ENCODE measurements at regions not wholly inside any gene's neighbourhood (a gene's known extent, or its start where the extent isn't known, plus 50 kb on each side); places are given as distances from the start of the nearest gene placed in this dataset.

DNA sequence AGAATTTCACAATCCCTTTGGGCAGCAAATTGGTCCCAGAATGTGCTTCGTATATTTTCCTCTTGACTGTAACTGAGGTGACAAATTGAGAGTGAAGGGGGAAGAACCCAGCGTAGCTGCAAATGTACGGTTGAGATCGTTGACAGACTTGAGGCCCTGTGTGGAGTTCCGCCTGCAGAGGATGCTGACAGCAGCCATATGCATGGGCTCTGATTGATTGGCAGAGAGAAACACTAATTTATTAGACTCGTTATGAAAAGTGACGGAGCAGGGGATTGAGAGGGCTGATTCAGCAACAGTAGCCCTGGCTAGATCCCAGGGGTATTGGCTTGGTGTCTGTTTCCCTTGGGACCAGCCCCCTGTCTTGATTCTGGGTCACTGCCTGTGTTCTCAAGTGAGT, 930.1 kb upstream of the EEF2KMT start:
- DNase-seq, result no peak

DNA sequence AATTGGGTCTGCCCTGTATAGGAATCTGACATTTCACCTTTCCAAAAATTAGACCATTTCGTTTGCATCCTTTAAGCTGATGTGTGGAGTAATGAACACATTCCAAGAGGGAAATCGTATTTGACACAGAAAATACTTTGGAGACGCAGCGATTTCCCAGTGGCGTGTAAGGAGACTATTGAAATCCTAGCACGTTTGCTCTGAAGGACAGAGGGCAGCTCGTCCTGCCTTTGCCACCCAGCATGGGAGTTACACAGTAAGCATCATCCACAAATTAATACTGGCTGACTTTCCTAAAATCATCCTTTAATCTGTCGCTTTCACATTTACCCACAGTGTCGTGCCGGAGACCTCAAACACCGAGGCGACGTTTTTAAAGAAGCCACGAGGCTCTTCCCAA, 925.9 kb upstream of the EEF2KMT start:
- DNase-seq, result no peak

DNA sequence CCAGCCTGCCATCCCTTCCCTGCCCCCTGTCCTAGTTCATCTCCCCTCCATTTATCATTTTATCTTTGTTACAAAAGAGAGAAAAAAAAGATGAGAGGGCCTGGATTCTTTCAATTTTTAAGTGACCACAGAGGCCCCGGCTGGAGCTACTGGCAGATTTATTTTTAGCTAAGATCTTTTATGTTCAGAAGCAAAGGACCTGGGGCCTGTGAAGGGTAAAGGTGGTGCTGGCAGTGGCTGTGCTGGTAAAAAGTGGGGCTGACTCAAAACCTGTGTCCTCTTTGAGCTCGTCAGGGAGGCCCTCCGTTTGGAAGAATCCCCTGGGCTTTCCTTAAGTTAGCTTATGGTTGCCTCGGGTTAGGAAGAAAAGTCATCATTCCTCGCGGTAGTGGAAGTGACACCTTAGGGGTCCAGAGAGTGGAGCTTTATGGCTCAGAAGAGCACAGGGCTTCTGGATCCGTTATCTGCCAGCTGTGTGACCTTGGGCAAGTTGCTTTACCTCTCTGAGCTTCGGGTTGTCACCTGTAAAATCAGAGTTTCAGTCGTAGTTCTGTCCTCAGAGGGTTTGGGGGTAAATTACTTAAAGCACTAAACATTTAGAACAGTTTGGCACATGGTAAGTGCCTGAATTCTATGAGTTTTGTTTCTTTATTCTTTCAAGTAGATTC, 923.8 kb upstream of the EEF2KMT start:
- no peak for DNase-seq

DNA sequence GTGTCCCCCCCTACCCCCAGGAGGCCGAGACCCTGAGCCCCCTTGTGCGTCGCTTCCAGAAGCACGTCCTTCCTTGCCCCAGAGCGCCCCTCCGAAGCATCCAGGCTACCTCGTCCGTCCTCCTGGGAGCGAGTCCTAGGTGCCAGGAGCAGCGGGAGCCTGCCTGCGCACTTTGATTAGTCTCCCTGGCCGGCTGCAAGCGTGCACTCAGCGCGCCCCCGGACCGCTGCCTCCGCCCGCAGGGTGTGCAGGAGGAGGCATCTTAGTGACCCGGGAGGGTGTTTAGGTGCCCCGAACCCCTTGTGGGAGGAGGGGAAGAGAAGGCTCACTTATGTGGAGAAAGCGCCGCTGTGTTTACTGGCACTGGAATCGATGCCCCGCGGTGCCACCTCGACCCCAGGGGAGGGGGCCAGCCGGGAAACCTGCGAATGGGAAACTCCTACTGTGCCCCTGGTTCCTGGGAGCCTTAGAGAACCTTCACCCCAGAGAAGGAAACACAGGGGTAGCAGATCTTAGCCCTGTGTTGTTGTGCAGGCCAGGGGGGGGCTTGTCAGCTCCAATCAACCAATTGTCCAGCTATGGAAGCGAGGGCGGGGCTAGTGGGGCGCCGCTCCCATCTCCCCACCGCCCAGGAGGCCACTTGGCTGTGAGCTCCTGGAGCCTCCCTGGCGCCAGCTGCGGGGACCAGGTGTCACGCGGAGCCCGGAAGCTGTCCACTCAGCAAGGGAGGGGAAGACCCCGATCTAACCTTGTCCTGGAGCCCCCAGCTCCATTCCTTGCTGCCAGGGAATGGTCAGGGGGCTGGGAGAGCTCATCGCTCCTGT, 922.8 kb upstream of the EEF2KMT start:
- DNase-seq, result no peak

DNA sequence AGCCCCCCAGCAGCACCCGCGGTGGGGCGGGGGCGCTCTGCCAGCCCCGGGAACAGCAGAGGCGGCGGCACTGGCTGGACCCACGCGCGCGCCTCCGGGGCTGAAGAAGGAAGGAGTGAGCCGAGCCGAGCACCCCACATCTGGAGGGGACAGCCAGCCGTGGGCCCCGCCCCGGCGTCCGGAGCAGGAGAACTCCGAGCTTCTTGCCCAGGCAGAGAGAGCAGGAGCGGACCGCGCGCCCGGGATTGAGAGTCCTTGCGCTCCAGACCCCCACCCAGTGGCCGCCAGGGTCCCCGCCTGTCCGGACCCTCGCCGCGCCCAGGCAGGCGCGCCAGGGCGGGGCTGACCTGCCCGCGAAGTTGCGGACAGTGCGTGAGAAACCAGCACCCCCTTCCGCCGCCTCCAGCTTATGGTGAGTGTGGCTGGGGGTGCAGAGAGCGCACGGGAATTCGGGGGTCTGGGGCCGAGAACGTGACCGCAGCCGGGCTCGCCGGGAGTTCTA, 921.9 kb upstream of the EEF2KMT start:
- DNase-seq, result no peak

DNA sequence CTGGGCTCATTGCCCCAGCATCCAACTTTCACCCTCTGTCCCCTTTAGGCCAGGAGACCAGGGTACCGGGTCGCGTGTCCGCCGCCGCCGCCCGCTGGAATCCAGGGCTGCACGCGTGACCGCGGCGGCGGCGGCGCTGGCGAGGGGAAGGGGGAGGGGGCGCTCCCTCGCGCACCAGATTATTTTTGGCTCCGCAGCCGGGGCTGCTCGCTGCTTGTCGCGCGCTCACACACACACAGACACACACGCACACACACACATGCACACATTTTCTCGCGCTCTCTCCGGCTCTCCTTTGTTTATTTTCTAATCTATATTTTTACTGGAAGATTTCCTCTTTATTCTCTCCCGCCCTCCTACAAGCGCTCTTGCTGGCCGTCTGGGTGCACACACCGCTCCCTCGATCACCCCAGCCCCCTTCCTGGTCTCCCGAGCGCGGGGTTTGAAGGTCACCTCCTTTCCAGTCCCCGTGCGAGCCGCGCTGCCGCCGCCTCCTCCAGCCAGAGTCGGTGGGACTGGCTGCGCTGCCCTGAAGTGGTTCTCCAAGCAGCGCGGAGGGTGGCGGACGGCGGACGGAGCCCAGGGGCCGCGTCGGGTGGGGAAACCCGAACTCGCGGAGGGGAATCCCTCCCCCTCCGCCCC, 921.4 kb upstream of the EEF2KMT start:
- no peak for DNase-seq

DNA sequence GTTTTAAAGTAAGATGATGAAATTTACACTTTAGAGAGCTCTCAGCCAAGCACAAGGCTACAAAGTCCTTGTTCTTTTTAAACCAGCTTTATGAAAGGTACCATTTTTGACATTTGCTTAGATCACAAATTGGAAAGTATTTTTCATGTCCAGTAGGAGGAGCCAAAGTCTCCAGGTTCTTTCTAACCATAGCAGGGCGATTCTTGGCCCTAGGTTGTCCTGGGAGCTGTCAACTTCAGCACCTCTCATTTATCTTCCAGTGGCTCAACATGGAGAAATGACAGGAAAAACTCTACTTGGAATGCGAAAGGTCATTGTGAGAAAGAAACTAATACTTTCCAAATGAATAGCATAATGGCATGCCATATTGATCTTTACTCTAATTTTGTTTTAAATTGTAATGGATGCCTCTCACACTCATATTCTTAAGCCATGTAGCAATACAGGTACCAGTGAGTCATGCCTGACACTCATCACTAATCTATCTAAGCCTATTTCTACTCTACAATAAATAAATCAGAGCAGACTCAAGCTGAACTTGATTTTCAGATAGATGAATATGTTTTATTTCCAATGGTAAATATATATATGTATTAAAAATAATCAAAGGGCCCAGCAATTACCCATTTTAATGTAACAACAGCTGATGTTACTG, 919.1 kb upstream of the EEF2KMT start:
- DNase-seq, result no peak

DNA sequence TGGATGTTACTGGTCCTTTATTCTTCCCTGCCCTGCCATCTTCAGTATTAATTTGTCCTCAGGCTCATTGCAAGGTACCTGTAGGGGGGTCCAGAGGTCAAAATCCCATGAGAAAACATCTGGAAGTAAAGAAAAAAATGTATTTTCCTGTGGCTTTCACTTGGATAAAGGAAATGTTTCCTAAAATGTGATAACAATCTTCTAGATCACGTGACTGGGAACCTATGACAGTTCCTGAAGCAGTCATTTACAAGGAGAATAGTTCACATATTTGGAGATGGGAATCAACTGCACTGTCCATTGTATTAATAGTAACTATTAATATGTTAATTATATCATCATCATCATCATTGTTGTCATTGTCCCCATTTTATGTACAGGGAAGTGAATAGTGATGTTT, 915.1 kb upstream of the EEF2KMT start:
- DNase-seq, result no peak

DNA sequence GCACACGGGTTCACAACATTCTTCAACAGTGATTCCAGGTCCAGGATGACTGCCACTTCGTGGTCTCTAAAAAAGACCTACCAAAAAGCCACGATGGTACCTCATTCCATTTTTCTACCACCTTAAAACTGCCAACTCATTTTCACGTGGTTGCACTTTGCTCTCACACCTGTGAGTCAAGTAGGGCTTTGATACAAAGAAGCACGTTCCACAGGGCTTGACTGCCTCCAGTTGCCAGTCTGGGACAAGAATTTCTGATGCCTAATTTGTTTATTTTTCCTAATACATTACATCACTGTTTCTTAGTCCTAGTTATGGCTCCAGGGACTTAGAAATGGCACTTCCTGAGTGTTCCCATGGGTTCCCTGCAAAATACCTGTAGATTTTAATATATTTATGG, 911.6 kb upstream of the EEF2KMT start:
- DNase-seq, result no peak

DNA sequence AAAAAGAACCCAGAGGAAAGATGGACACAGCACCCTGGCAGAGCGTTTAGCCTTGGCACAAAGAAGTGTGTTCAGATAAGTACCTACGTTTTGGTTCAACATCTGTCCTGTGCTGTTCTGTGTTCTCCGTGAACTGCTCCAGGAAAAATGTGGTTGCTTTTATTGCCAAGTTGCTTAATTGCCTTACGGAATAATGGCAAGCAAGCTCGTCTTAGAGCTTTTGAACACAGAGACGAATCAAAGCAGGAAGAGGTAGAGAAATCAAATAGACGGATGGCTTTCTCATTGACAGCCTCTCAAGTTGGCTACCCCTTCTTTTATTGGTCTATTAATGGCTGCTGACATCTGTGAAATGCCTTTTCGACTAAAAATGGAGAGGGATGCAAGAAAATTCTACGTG, 911.1 kb upstream of the EEF2KMT start:
- no peak for DNase-seq

DNA sequence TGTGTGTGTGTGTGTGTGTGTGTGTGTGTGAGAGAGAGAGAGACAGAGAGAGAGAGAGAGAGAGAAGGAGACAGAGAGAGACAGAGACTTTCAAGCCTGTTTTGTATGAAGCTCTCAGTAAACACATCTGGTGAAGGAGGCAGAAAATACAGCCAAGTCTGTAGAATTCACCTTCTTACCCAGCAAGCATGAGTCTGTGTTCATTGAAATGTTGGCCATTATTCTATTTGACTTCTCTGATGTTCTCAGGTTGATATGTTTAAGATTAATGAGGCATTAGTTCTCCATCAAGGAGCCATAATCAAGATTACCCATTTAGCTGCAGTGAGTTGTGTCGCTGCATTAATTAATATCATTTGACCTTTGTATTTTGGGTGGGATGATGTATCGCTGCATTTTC, 895.8 kb upstream of the EEF2KMT start:
- DNase-seq, result no peak

DNA sequence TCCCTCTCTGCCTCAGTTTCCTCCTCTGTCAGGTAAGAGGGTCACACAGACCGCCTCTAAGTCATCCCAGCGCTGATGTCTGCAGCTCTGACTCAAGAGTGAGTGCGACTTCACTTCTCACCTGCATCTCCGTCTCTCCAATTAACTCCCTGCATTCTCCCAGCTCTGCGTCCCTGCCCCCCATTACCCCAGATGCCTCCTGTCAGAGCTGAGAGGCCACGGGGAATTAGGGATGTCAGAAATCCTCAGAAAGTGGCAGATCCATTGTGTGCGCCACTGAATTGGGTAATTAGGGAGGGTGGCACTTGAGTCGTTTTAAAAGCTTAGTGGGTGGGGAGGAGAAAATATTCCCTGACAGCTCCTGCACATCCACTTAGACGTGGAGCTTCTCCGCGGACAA, 885.4 kb upstream of the EEF2KMT start:
- no peak for DNase-seq

DNA sequence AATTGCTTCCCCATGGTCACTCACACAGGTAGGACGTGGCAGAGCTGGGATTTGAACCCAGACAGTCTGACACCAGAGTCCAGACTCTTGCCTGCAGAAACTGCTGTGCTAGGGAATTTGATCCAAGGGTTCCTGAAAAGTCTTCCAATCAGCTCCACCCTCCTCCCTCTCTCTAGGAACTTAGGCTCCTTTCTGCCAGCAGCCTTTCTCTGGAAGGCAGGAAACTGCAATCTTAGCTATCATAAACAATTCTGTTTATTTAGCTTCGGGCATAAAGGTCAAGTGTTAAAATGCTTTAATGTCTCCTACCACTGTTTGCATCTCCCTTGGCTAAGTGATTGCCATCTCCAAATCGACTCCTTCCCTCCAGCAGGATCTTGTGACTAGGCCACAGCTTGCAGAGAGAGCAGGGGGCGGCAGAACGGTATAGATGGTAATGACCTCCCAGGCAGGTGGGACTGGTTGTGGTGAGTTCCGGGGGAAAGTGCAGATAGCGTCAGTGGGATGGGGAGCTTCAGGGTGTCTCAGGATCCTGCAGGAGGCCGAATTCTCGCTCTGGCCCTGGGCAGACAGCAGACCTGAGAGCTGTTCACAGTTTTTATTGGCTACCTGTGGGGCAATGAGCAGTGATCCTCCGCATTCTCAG, 882.4 kb upstream of the EEF2KMT start:
- DNase-seq, result no peak

DNA sequence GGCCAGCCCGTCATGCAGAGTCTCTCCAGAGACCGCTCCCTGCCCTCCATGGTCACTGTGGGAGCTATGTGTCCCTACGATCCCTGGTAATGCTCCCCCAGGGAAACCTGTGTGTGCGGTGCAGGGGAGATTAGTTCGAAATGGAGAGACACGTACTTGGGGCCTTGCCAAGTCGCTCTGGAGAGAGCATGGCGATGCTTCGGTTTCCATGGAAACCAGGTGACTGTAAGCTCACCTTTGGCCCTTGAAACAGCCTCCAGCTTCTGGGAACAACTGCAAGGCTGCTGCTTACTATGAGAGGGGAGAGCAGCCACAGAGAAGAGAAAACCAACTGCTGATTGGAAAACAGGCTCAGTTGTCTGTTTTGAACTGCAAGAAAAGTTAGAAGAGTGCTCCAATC, 879.7 kb upstream of the EEF2KMT start:
- DNase-seq, result no peak

DNA sequence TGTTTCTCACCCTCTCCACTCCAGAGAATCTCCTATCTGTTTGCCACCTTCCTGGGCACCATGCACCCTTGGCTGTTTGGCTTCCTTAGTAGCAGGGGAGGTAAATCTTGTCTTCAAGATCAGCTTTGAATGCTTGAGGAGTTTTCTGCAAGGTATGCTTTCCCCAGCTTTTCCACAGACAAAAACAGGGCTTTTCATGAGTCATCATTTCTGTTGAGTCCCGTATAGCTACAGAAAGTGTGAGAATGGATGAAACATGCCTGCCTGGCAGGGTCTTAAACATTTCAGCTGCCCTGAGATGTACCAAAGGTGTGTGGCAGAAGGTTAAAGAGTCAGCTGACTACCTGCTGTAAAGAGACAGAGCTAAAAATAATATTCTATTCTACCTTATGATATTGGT, 875.2 kb upstream of the EEF2KMT start:
- DNase-seq, result no peak

DNA sequence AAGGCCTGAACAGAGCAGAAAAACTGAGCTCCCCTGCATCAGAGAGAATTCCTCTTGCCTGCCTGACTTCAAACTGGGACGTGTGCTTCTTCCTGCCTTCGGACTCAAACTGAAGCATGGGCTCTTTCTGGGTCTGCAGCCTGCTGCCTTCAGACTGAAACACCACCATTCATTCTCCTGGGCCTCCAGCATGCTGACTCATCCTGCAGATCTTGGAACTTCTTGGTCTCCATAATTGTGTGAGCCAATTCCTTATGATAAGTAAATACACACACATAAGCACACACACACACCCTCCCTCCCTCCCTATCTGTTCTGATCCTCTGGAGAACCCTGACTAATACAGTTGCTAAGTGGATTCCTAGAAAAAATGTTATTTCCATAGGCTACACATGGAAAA, 874.3 kb upstream of the EEF2KMT start:
- DNase-seq, result no peak

DNA sequence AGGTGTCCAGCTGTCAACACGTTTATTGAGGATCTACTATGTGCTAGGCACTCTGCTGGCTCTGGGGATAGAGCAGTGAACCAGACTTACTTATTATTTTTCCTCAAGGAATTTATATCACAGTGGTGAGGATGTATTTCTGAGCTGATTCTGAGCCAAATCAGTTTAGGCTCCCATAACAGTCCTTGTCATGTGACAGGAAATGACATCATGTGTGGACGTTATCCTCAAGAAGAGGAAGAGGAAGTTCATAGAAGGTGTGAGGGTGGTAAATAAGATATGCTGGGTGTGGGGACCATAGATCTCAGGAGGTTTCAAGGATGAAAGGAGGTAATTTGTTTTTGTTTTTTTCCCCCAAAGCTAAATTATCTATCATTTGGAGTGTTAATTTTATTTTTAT, 873.5 kb upstream of the EEF2KMT start:
- DNase-seq, result no peak

DNA sequence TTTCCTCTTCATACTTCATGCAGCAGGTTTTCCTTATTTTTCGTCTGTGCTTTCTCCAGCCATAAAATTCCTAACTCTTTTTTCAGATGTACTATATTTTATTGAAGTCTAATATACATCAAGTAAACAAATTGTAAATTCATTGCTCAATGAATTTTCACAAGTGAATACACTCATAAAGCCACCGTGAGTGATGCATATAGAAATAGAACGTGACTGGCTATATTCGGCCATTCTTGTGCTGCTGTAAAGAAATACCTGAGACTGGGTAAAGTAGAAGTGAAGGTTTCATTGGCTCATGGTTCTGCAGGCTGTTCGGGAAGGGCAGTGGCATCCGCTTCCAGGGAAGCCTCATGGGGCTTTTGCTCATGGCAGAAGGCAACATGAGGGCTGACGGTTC, 868.4 kb upstream of the EEF2KMT start:
- no peak for DNase-seq

DNA sequence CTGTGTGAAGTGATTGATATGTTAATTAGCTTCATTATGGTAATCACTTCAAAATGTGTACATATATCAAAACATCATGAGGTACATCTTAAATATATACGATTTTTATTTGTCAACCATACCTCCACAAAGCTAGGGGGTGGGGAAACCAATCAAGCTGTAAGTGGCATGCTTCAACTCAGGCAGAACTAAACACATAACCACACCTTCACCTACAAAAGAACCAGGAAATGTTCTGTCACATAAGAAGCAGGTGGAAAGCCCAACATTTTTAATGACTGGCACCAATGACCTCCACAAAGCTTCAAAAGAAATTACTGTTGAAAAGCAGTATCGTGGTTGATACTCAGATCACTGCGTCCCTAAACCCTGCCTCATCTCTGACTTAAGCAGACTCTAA, 867.7 kb upstream of the EEF2KMT start:
- DNase-seq, result no peak

DNA sequence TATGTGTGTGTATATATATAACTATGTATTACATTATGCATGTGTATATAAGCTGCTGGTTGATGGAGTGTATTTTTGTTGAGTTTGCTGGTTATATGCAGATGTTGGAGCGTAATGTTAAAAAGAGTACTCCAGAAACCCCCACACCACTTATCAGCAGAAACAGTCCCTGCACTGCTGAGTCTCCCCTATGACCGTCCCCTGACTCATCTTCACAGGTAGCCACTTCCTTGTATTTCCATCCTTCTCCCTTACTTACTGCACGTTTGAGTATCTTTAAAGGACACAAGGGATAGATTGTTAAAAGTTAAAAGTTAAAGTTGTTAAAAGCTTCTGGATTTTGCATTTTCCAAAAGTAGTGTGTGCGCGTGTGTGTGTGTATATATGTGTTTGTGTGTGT, 853.9 kb upstream of the EEF2KMT start:
- DNase-seq, result no peak

DNA sequence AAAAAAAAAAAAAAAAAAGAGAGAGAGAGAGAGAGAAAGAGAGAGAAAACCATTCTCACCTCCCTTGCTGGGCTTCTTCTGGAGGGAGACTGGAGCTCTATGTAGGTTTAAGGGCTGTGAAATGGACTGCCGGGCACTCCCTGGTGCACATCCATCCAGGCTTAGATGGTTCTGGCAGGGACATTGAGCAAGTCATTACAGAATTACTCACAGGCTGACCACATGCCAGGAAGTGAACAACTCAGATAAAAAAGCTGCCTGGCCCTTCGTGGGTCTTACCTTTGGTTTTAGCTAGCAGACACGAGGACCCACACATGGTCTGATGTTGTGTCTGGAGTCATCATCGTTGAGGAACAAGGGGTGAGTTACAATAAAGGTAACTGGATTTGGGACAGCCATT, 847.4 kb upstream of the EEF2KMT start:
- DNase-seq, result no peak

DNA sequence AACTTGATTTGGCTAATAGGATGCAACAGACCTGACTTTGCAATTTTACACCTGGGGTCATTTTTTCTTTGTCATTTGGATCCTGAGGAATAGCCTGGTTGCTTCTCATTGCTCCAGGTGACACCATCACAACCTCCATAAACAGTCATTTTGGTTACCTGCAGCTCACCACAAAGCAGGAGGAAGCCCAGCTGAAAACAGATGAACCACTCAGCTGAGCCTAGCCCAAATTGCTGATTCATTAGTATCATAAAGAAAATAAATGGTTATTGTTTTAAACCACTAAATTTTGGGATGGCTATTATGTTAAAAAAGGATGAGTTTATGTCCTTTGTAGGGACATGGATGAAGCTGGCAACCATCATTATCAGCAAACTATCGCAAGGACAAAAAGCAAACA, 841.0 kb upstream of the EEF2KMT start:
- no peak for DNase-seq

DNA sequence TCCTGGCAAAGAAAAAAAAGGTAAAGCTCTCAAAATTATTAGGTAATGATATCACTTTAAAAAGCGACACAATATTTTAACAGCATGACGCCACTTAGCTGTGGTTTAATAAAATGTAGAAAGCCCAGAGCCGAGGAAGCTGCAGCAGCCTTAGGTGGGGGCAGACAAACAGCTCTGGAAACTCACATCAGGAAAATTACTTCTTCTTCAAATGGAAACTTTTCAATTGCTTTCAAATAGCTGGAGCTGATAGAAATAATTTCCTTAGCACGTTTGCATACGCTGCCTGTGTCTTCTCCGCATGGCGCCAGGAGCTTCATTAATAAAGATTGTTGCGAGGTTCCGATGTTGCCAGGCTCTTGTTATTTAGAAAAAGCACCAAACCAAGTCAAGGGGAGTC, 835.3 kb upstream of the EEF2KMT start:
- DNase-seq, result no peak
